Keratinocyte (primary cell): ENCODE measurements at regions not wholly inside any gene's neighbourhood (a gene's known extent, or its start where the extent isn't known, plus 50 kb on each side); places are given as distances from the start of the nearest gene placed in this dataset.

Experiments
- EZH2 ChIP-seq: IDR thresholded peaks from one replicate; pipeline ENCODE4 v1.6.1; 2012; ENCODE audit warnings: inconsistent platforms, mild to moderate bottlenecking, low read length, moderate library complexity
- TF ChIP-seq, protein P1 (sequence below), 3 experiments: IDR thresholded peaks in 1 of 3; conservative IDR thresholded peaks in 1 of 3; optimal IDR thresholded peaks in 1 of 3; 2 replicates in 2 of 3; 3 replicates in 1 of 3; pipeline versions ENCODE3 to v1.5.1; 2011; ENCODE audit warnings: low read length in 3 of 3, mild to moderate bottlenecking in 3 of 3, moderate library complexity in 2 of 3, control low read depth in 1 of 3, inconsistent platforms in 1 of 3; ENCODE audit not compliant: insufficient read depth in 2 of 3; ENCODE audit errors: extremely low read depth in 1 of 3

DNA sequence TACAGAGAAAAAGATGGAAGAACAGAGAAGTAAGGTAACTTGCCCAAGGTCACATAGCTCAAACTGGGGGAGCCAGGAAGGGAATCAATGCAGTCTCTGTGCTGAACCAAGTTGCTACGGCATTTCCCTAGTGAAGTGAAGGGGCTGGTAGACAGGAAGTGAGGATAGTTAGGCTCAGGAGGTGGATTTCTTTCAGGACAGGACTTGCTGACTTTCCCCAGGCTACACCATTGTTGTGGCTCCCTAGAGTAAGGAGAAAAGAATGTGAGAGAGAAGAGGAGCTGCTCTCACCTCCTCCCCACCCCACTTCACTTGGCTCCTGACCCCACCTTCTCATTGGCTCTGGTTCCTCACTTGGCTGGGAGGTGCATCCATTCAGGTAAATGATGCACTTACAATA, 316.9 kb downstream of the INHBA start:
- no peak for TF ChIP-seq EZH2
- TF ChIP-seq, protein P1, sequence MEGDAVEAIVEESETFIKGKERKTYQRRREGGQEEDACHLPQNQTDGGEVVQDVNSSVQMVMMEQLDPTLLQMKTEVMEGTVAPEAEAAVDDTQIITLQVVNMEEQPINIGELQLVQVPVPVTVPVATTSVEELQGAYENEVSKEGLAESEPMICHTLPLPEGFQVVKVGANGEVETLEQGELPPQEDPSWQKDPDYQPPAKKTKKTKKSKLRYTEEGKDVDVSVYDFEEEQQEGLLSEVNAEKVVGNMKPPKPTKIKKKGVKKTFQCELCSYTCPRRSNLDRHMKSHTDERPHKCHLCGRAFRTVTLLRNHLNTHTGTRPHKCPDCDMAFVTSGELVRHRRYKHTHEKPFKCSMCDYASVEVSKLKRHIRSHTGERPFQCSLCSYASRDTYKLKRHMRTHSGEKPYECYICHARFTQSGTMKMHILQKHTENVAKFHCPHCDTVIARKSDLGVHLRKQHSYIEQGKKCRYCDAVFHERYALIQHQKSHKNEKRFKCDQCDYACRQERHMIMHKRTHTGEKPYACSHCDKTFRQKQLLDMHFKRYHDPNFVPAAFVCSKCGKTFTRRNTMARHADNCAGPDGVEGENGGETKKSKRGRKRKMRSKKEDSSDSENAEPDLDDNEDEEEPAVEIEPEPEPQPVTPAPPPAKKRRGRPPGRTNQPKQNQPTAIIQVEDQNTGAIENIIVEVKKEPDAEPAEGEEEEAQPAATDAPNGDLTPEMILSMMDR (optimal IDR thresholded peaks at IDR 0.05 in 1 of 3, IDR thresholded peaks at IDR 0.05 in 1 of 3, conservative IDR thresholded peaks at IDR 0.05 in 1 of 3; ENCODE audit: extremely low read depth in 1 of 3, insufficient read depth in 2 of 3, low read length in 3 of 3), result no peak
